ENCODE measurements at regions not wholly inside any gene's neighbourhood (a gene's known extent, or its start where the extent isn't known, plus 50 kb on each side); places are given as distances from the start of the nearest gene placed in this dataset.

- TF ChIP-seq CTCF (IDR thresholded peaks at IDR 0.05): no peak
- peaks cover 13% of the 10 kb centered on the region for H3K9me3 ChIP-seq (ENCODE audit: control insufficient read depth, insufficient read depth, low read length)
- H3K27me3 ChIP-seq (ENCODE audit: control insufficient read depth, insufficient read depth, low read length): no peaks in the 10 kb centered on the region
- H3K36me3 ChIP-seq (ENCODE audit: control insufficient read depth, insufficient read depth, low read length): no peaks in the 10 kb centered on the region
- Mint-ChIP-seq H3K9me3 (no peaks in the 10 kb centered on the region), H3K36me3 (no peaks in the 10 kb centered on the region), H3K4me1 (peaks cover 0 to 4% of the 10 kb centered on the region in 2 donors), H3K27me3 (ENCODE audit: low read depth in 2 of 2) (no peaks in the 10 kb centered on the region), H3K27ac (no peak overlapping the region), H3K4me3 (no peak overlapping the region)
- no peak for ATAC-seq
- no peak overlapping the region for H3K27ac ChIP-seq (ENCODE audit: low read length)
- no peak for DNase-seq
- 90% methylated on average over 30 of the region's 30 CpGs for WGBS (ENCODE audit: insufficient coverage)
- intact Hi-C loops (cut with micrococcal nuclease): no loop called here
- H3K4me3 ChIP-seq (ENCODE audit: low read length): no peak overlapping the region
- no peaks in the 10 kb centered on the region for H3K4me1 ChIP-seq (ENCODE audit: control insufficient read depth, insufficient read depth, low read length)
These were observed 93.6 kb downstream of the CTTN start for GRCh38 chr11:70491696-70492472.

- no peak overlapping the region for H3K4me3 ChIP-seq (ENCODE audit: low read length)
- H3K9me3 ChIP-seq (ENCODE audit: control insufficient read depth, insufficient read depth, low read length): peaks cover 13% of the 10 kb centered on the region
- Mint-ChIP-seq H3K27me3 (ENCODE audit: low read depth in 2 of 2) (no peaks in the 10 kb centered on the region), H3K9me3 (no peaks in the 10 kb centered on the region), H3K36me3 (no peaks in the 10 kb centered on the region), H3K4me1 (no peaks in the 10 kb centered on the region), H3K27ac (no peak overlapping the region), H3K4me3 (no peak overlapping the region)
- DNase-seq (no peak), ATAC-seq (no peak)
- H3K27me3 ChIP-seq (ENCODE audit: control insufficient read depth, insufficient read depth, low read length): no peaks in the 10 kb centered on the region
- no peaks in the 10 kb centered on the region for H3K4me1 ChIP-seq (ENCODE audit: control insufficient read depth, insufficient read depth, low read length)
- TF ChIP-seq CTCF (IDR thresholded peaks at IDR 0.05): no peak
- no peak overlapping the region for H3K27ac ChIP-seq (ENCODE audit: low read length)
- no peaks in the 10 kb centered on the region for H3K36me3 ChIP-seq (ENCODE audit: control insufficient read depth, insufficient read depth, low read length)
- 86% methylated on average over 1 of the region's 3 CpGs for WGBS (ENCODE audit: insufficient coverage)
- intact Hi-C loops (cut with micrococcal nuclease): no loop called here
These were observed 94.8 kb downstream of the CTTN start for GRCh38 chr11:70493089-70493474.

- TF ChIP-seq CTCF (IDR thresholded peaks at IDR 0.05): no peak
- DNase-seq (no peak), ATAC-seq (no peak)
- no peak overlapping the region for H3K27ac ChIP-seq (ENCODE audit: low read length)
- H3K36me3 ChIP-seq (ENCODE audit: control insufficient read depth, insufficient read depth, low read length): no peaks in the 10 kb centered on the region
- no peaks in the 10 kb centered on the region for H3K4me1 Mint-ChIP-seq
- H3K36me3 Mint-ChIP-seq: no peaks in the 10 kb centered on the region
- H3K4me3 Mint-ChIP-seq: no peak overlapping the region
- no peaks in the 10 kb centered on the region for H3K4me1 ChIP-seq (ENCODE audit: control insufficient read depth, insufficient read depth, low read length)
- WGBS (ENCODE audit: insufficient coverage): 90% methylated on average over 8 of the region's 8 CpGs
- no peaks in the 10 kb centered on the region for H3K27me3 ChIP-seq (ENCODE audit: control insufficient read depth, insufficient read depth, low read length)
- H3K9me3 Mint-ChIP-seq: no peaks in the 10 kb centered on the region
- H3K9me3 ChIP-seq (ENCODE audit: control insufficient read depth, insufficient read depth, low read length): peaks cover 13% of the 10 kb centered on the region
- intact Hi-C loops (cut with micrococcal nuclease): no loop called here
- H3K27me3 Mint-ChIP-seq (ENCODE audit: low read depth in 2 of 2): no peaks in the 10 kb centered on the region
- H3K4me3 ChIP-seq (ENCODE audit: low read length): no peak overlapping the region
- no peak overlapping the region for H3K27ac Mint-ChIP-seq
These were observed 95.6 kb downstream of the CTTN start for GRCh38 chr11:70493891-70494290.
